Activated T-cell treated with anti-CD3 and anti-CD28 coated beads, Interleukin-2, amount 50 U/mL, for 4 hours (primary cell): ENCODE measurements at regions not wholly inside any gene's neighbourhood (a gene's known extent, or its start where the extent isn't known, plus 50 kb on each side); places are given as distances from the start of the nearest gene placed in this dataset.
"Not testable (repeated sequence)": the region's sequence is repeated elsewhere in the genome, so short reads cannot be mapped to it uniquely, and the experiment has no call there.

Experiments
- ATAC-seq, 2 donors: fragments of 200-7000 bp; cut with Tn5 transposase; one replicate each; pipeline ENCODE4 v1.10.0; 2021
- DNase-seq: peaks from one replicate; pipeline ENCODE4 v3.0.0-alpha.2; 2020
- H3K27me3 Mint-ChIP-seq: one replicate; pipeline ENCODE4 v1.8.0; 2021; ENCODE audit warnings: low read depth, mixed read lengths
- H3K36me3 Mint-ChIP-seq: one replicate; pipeline ENCODE4 v1.8.0; 2022; ENCODE audit warnings: mixed read lengths; ENCODE audit not compliant: insufficient read depth
- H3K4me1 Mint-ChIP-seq: one replicate; pipeline ENCODE4 v1.8.0; 2021; ENCODE audit warnings: low read depth, mixed read lengths
- H3K4me3 Mint-ChIP-seq: one replicate; pipeline ENCODE4 v1.8.0; 2021; ENCODE audit warnings: mild to moderate bottlenecking, moderate library complexity, mixed read lengths
- H3K9me3 Mint-ChIP-seq: one replicate; pipeline ENCODE4 v1.8.0; 2021; ENCODE audit warnings: mixed read lengths

- not testable (repeated sequence) for ATAC-seq, DNase-seq, H3K4me3 Mint-ChIP-seq, H3K4me1 Mint-ChIP-seq, H3K9me3 Mint-ChIP-seq, H3K36me3 Mint-ChIP-seq
- H3K27me3 Mint-ChIP-seq, result peaks cover 19% of the 10 kb centered on the region
Observed at GRCh38 chr5:135093483-135093882, 59.5 kb upstream of the PITX1 start.

GRCh38 chr5:135092476-135092875 is 58.4 kb upstream of the PITX1 start:
- Mint-ChIP-seq H3K36me3 (no peaks in the 10 kb centered on the region), H3K9me3 (no peaks in the 10 kb centered on the region), H3K27me3 (peaks cover 21% of the 10 kb centered on the region), H3K4me1 (no peaks in the 10 kb centered on the region), H3K4me3 (no peak overlapping the region)
- DNase-seq, result no peak
- no peak for ATAC-seq

- no peak for DNase-seq
- Mint-ChIP-seq H3K36me3 (no peaks in the 10 kb centered on the region), H3K27me3 (peaks cover 22% of the 10 kb centered on the region), H3K4me3 (no peak overlapping the region), H3K4me1 (no peaks in the 10 kb centered on the region), H3K9me3 (no peaks in the 10 kb centered on the region)
- no peak for ATAC-seq
Observed at GRCh38 chr5:135091286-135091685, 57.3 kb upstream of the PITX1 start.

GRCh38 chr5:135089912-135090311 is 55.9 kb upstream of the PITX1 start:
- no peak overlapping the region for H3K4me3 Mint-ChIP-seq
- H3K36me3 Mint-ChIP-seq, result no peaks in the 10 kb centered on the region
- ATAC-seq (no peak), DNase-seq (no peak)
- H3K4me1 Mint-ChIP-seq, result no peaks in the 10 kb centered on the region
- H3K9me3 Mint-ChIP-seq, result no peaks in the 10 kb centered on the region
- peaks cover 19% of the 10 kb centered on the region for H3K27me3 Mint-ChIP-seq

GRCh38 chr5:135088911-135089310 is 54.9 kb upstream of the PITX1 start:
- DNase-seq (no peak), ATAC-seq (no peak)
- no peaks in the 10 kb centered on the region for H3K9me3 Mint-ChIP-seq
- no peaks in the 10 kb centered on the region for H3K36me3 Mint-ChIP-seq
- H3K4me1 Mint-ChIP-seq, result no peaks in the 10 kb centered on the region
- no peak overlapping the region for H3K4me3 Mint-ChIP-seq
- H3K27me3 Mint-ChIP-seq, result peaks cover 22% of the 10 kb centered on the region

GRCh38 chr5:135087950-135088349 is 53.9 kb upstream of the PITX1 start:
- Mint-ChIP-seq H3K36me3 (no peaks in the 10 kb centered on the region), H3K27me3 (peaks cover 22% of the 10 kb centered on the region), H3K4me3 (no peak overlapping the region), H3K4me1 (no peaks in the 10 kb centered on the region), H3K9me3 (peaks cover 4% of the 10 kb centered on the region)
- DNase-seq (no peak), ATAC-seq (no peak)

- Mint-ChIP-seq H3K9me3 (peaks cover 4% of the 10 kb centered on the region), H3K4me1 (no peaks in the 10 kb centered on the region), H3K36me3 (no peaks in the 10 kb centered on the region), H3K4me3 (no peak overlapping the region), H3K27me3 (peaks cover 22% of the 10 kb centered on the region)
- no peak for DNase-seq
- no peak for ATAC-seq
Observed at GRCh38 chr5:135085936-135086725, 52.1 kb upstream of the PITX1 start.

GRCh38 chr5:135085133-135085935 is 51.3 kb upstream of the PITX1 start:
- Mint-ChIP-seq H3K36me3 (no peaks in the 10 kb centered on the region), H3K27me3 (peaks cover 25% of the 10 kb centered on the region), H3K4me3 (no peak overlapping the region), H3K9me3 (peaks cover 7% of the 10 kb centered on the region), H3K4me1 (no peaks in the 10 kb centered on the region)
- ATAC-seq (no peak), DNase-seq (no peak)
